Epithelial cell of esophagus (primary cell): ENCODE measurements at regions not wholly inside any gene's neighbourhood (a gene's known extent, or its start where the extent isn't known, plus 50 kb on each side); places are given as distances from the start of the nearest gene placed in this dataset.

Source experiments
- DNase-seq: peaks from one replicate; pipeline ENCODE4 v3.0.0; 2010; ENCODE audit warnings: low read depth
- H3K4me3 ChIP-seq: 2 replicates; pipeline ENCODE4 v1.5.1; 2011; ENCODE audit warnings: mild to moderate bottlenecking, low read length, control low read depth
- TF ChIP-seq, protein P1 (sequence below): IDR thresholded peaks from 2 replicates; pipeline ENCODE4 v1.5.1; 2011; ENCODE audit warnings: low read depth, mild to moderate bottlenecking, low read length, control low read depth, inconsistent platforms; ENCODE audit not compliant: insufficient read depth; ENCODE audit errors: missing control alignments

DNA sequence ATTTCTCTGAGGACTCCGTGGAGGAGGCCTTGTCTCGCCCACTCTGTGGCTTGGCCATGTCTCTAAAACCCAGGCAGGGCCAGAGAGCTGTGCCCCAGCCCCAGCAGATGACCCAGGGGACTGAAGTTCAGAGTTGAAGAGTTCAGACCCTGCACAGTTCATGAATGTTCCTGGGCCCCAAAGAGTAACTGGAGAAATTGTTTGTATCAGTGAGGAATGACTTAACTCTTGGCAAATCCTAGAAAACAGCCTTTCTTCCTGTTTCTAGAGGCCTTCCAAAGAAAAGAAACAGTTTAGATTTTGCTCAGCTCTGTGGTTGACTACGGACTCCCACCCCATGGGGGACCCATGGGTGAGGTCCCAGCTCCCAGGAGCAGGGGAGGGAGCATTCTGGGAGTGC is 62.1 kb upstream of the EYA2 start:
- TF ChIP-seq, protein P1, sequence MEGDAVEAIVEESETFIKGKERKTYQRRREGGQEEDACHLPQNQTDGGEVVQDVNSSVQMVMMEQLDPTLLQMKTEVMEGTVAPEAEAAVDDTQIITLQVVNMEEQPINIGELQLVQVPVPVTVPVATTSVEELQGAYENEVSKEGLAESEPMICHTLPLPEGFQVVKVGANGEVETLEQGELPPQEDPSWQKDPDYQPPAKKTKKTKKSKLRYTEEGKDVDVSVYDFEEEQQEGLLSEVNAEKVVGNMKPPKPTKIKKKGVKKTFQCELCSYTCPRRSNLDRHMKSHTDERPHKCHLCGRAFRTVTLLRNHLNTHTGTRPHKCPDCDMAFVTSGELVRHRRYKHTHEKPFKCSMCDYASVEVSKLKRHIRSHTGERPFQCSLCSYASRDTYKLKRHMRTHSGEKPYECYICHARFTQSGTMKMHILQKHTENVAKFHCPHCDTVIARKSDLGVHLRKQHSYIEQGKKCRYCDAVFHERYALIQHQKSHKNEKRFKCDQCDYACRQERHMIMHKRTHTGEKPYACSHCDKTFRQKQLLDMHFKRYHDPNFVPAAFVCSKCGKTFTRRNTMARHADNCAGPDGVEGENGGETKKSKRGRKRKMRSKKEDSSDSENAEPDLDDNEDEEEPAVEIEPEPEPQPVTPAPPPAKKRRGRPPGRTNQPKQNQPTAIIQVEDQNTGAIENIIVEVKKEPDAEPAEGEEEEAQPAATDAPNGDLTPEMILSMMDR = no peak
- H3K4me3 ChIP-seq = no peak overlapping the region
- DNase-seq = no peak

DNA sequence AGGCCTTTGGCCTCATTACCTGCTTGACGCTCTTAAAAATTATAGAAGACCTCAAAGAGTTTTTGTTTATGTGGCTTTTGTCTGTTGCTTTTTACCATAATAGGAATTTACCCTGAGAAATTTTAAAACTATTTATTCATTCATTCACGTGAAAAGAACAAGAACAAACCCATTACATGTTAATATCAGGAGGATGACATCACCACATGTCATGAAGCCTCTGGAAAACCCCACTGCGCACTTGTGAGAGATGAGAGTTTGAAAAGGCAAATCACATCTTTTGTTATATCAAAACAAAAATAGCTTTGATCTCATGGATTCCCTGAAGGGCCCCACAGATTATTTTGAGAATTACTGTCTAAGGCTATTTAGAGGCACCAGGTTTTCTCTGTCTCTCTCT is 61.3 kb upstream of the EYA2 start:
- H3K4me3 ChIP-seq = no peak overlapping the region
- peak; percentile 9 for DNase-seq
- TF ChIP-seq, protein P1 = no peak

DNA sequence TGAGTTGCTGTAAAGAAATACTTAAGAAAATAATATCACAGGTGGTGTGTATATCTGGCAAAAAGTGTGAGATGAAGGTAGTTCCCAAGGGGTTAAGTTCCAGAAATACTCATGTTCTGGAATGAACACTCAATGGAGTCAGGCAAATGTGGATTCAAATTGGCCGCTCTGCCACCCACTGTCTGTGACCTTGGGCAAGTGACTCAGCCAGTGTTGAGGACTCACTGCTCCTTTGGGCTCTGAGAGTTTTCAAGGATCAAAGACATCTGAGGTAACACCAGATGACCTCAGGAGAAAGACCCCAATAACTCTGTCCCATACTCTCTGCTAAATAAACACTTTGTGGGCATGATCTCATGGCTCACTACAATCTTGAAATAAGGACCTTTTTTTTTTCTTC is 59.2 kb upstream of the EYA2 start:
- TF ChIP-seq, protein P1 = no peak
- peak; percentile 9 for DNase-seq
- no peak overlapping the region for H3K4me3 ChIP-seq

DNA sequence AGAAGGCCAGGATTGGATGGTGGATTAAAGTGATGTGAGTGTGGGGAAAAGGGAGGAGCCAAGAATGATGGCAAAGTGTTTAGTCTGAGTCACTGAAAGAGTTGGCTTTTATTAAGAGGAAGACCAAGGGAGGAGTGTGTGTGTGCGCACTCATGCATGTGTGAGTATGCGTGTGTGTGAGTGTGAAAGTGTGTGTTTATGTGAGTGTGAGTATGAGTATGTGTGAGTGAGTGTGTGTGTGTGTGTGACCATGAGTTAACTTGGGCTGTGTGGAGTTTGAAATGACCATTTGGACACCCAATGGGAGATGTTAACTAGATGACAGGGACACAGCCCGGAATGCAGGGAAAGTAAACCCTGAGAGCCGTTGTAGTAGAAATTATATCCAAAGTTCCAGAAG is 57.6 kb upstream of the EYA2 start:
- TF ChIP-seq, protein P1 = no peak
- H3K4me3 ChIP-seq = no peak overlapping the region

DNA sequence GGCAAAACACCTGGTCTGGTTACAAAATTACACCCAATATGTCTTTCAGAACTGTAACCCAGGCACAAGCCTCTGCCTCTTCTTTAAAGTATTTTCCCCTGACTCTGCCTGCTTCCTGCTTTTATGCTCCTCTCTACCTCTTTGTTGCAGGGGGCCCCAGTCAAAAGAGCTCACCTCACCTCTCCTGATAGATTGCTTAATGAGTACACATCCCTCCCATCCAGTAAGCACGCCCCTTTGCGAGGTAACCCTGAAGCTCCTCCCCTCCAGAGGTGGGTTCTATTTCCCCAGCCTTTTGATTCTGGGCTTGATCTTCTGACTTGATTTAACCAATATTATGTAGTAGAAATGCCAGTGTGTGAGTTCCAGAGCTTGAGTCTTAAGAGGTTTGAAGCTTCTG is 56.6 kb upstream of the EYA2 start:
- H3K4me3 ChIP-seq = no peak overlapping the region
- TF ChIP-seq, protein P1 = no peak
- DNase-seq = no peak

More for the DNA sequence above, 57.6 kb upstream of the EYA2 start:
- no peak for DNase-seq

DNA sequence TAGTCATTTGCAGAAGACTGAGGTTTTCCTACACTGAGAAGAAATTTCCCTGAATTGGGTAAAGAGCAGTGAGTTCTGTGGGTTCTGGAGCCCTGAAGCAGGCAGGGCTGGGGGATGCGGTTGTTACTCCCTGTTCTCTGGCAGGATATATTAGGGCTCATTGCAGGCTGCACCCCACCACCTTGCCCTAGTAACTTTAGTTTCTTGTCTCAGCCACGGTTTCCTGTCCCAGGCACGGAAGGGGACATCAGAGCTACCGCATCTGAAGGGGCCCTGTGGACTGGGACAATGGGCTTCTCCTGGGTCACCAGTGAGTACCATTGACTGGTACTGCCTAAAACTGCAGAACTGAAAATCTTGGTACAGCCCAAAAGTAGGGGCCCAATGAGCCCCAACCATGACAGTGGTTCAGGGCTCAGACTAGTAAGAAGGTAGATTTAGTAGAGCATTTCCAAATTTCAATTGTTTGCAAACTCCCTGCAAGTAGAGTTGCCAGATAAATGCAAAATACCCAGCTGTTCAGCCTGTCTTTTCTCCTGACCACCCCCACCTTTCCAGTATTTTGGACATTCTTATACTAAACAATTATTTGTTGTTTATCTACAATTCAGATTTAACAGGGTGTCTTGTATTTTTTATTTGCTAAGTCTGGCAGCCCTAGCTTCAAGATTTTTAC is 54.5 kb upstream of the EYA2 start:
- DNase-seq = no peak
- H3K4me3 ChIP-seq = no peak overlapping the region
- TF ChIP-seq, protein P1 = no peak
